ENCODE measurements at regions not wholly inside any gene's neighbourhood (a gene's known extent, or its start where the extent isn't known, plus 50 kb on each side); places are given as distances from the start of the nearest gene placed in this dataset.
"Not testable (repeated sequence)": the region's sequence is repeated elsewhere in the genome, so short reads cannot be mapped to it uniquely, and the experiment has no call there.

- no peak for DNase-seq
Measured at GRCh38 chr14:54010981-54011380, 54.4 kb upstream of the BMP4 start.

- no peak for DNase-seq
Measured at GRCh38 chr14:54023027-54023426, 66.4 kb upstream of the BMP4 start.

GRCh38 chr14:54025661-54026060, 69.0 kb upstream of the BMP4 start:
- DNase-seq: no peak

- no peak for DNase-seq
Measured at GRCh38 chr14:54026671-54027070, 70.0 kb upstream of the BMP4 start.

- not testable (repeated sequence) for DNase-seq
Measured at GRCh38 chr14:54030996-54031395, 74.4 kb upstream of the BMP4 start.

- DNase-seq: not testable (repeated sequence)
Measured at GRCh38 chr14:54033285-54033684, 76.7 kb upstream of the BMP4 start.

GRCh38 chr14:54038724-54039123, 82.1 kb upstream of the BMP4 start:
- no peak for DNase-seq

GRCh38 chr14:54039311-54039710, 82.7 kb upstream of the BMP4 start:
- DNase-seq: no peak

GRCh38 chr14:54040846-54041245, 84.2 kb upstream of the BMP4 start:
- no peak for DNase-seq

GRCh38 chr14:54046250-54046649, 89.6 kb upstream of the BMP4 start:
- no peak for DNase-seq

- DNase-seq: no peak
Measured at GRCh38 chr14:54047645-54048308, 91.2 kb upstream of the BMP4 start.

- DNase-seq: no peak
Measured at GRCh38 chr14:54048311-54048710, 91.7 kb upstream of the BMP4 start.

GRCh38 chr14:54048736-54049135, 92.1 kb upstream of the BMP4 start:
- no peak for DNase-seq

- no peak for DNase-seq
Measured at GRCh38 chr14:54050759-54051158, 94.1 kb upstream of the BMP4 start.

- no peak for DNase-seq
Measured at GRCh38 chr14:54052696-54053385, 96.2 kb upstream of the BMP4 start.

GRCh38 chr14:54053386-54053745, 96.7 kb upstream of the BMP4 start:
- no peak for DNase-seq

GRCh38 chr14:54058505-54058904, 101.9 kb upstream of the BMP4 start:
- no peak for DNase-seq

GRCh38 chr14:54083549-54084239, 127.1 kb upstream of the BMP4 start:
- no peak for DNase-seq

GRCh38 chr14:54085232-54085761, 128.7 kb upstream of the BMP4 start:
- no peak for DNase-seq

- DNase-seq: no peak
Measured at GRCh38 chr14:54085841-54086240, 129.2 kb upstream of the BMP4 start.

GRCh38 chr14:54086767-54087166, 130.1 kb upstream of the BMP4 start:
- no peak for DNase-seq

GRCh38 chr14:54087376-54087775, 130.8 kb upstream of the BMP4 start:
- DNase-seq: no peak

GRCh38 chr14:54088271-54088670, 131.6 kb upstream of the BMP4 start:
- DNase-seq: no peak

GRCh38 chr14:54090274-54090673, 133.6 kb upstream of the BMP4 start:
- DNase-seq: no peak
